Heart right ventricle (tissue), 16 donors: ENCODE measurements at regions not wholly inside any gene's neighbourhood (a gene's known extent, or its start where the extent isn't known, plus 50 kb on each side); places are given as distances from the start of the nearest gene placed in this dataset.
"Not testable (repeated sequence)": the region's sequence is repeated elsewhere in the genome, so short reads cannot be mapped to it uniquely, and the experiment has no call there.

Experiments
- ATAC-seq, 8 donors: fragments of 200-7000 bp; cut with Tn5 transposase; one replicate each; pipeline ENCODE4 v1.9.1; 2020; ENCODE audit warnings: mild to moderate bottlenecking in 8 of 8, moderate library complexity in 8 of 8, moderate number of reproducible peaks in 1 of 8
- DNase-seq, 2 donors: peaks; one replicate each; pipeline ENCODE4 v3.0.0-alpha.2; 2020
- H3K27ac ChIP-seq, 10 donors: fragments of 200-600 bp; sonication (generic) in 2 of 10; one replicate each; pipeline versions ENCODE4 v1.5.0 to v1.8.0; 2020 to 2022; ENCODE audit warnings: mild to moderate bottlenecking in 3 of 10
- H3K27me3 ChIP-seq, 7 donors: fragments of 200-600 bp; one replicate each; pipeline ENCODE4 v1.8.0; 2021 to 2022; ENCODE audit warnings: mild to moderate bottlenecking in 2 of 7
- H3K36me3 ChIP-seq, 9 donors: fragments of 200-600 bp; sonication (generic) in 1 of 9; one replicate each; pipeline versions ENCODE4 v1.5.0 to v1.8.0; 2020 to 2022; ENCODE audit warnings: mild to moderate bottlenecking in 2 of 9
- H3K4me1 ChIP-seq, 9 donors: fragments of 200-600 bp; sonication (generic) in 1 of 9; one replicate each; pipeline versions ENCODE4 v1.5.0 to v1.8.0; 2020 to 2022; ENCODE audit warnings: mild to moderate bottlenecking in 4 of 9
- H3K4me3 ChIP-seq, 10 donors: fragments of 200-600 bp; sonication (generic) in 2 of 10; one replicate each; pipeline versions ENCODE4 v1.5.0 to v1.8.0; 2020 to 2022; ENCODE audit warnings: mild to moderate bottlenecking in 7 of 10, moderate library complexity in 2 of 10
- H3K9me3 ChIP-seq, 11 donors: fragments of 200-600 bp in 10 of 11; sonication (generic) in 2 of 11; one replicate each; pipeline versions ENCODE4 v1.5.0 to v1.8.0; 2013 to 2022; ENCODE audit warnings: mild to moderate bottlenecking in 2 of 11, control low read depth in 1 of 11, moderate library complexity in 1 of 11
- WGBS, 2 donors: extraction: QIAGEN DNeasy Blood & Tissue Kit; methylation state at CpG; one replicate each; pipeline ENCODE4 v1.1.7; 2013; ENCODE audit warnings: inconsistent platforms in 1 of 2; 5-methylcytosine and 5-hydroxymethylcytosine counted together
- intact Hi-C, 10 donors: fragments of 100-400 bp; cut with DNase I; formaldehyde crosslinking; loops; one replicate each; pipeline versions ENCODE4 v1.11.1 to v1.14.2; 2022
- TF ChIP-seq, protein P1 (sequence below), 9 donors: fragments of 200-600 bp; sonication (generic) in 2 of 9; IDR thresholded peaks; one replicate each; pipeline versions ENCODE4 v1.5.0 to v1.8.0; 2021 to 2022; ENCODE audit warnings: antibody characterized with exemption in 9 of 9, mild to moderate bottlenecking in 5 of 9, moderate library complexity in 1 of 9
- donor health status: Arrhythmogenic right ventricular cardiomyopathy.
- donor health status: ischemic (EF 13 %, LVEDD 7.1; RV severe dilation, severe dysfunction).
- donor health status: healthy with polysubstance abuse.
- donor health status: DM: no; HTN: yes; CAD: no.
- donor health status: DM: no; HTN: no; CAD: no.
- donor health status: ischemic (EF 25% LVEDD 6.9; RV normal size, moderate dysfunction).
- donor health status: ischemic (EF 25% LVEDD 5.7; RV mildly dilated, moderate dysfunction).
- donor health status: healthy.
- donor health status: DM: yes; HTN: yes; CAD: no.
- donor health status: Ischemic cardiomyopathy.
- donor health status: ischemic (EF 35%, LVEDD 5.7; RV mildly dilated, moderate dysfunction).
- donor health status: nonischemic (EF 11% LVEDD 7.7; RV severe dilation, severe dysfunction).
- donor health status: DM: yes; HTN: yes; CAD: no.
- donor health status: PGD.
- donor health status: ischemic (EF 29% LVEDD 5.4; RV normal size, mild dysfunction).
- donor health status: nonischemic (EF 23%, LVEDD 6.1; RV moderate dilation, normal function).

DNA sequence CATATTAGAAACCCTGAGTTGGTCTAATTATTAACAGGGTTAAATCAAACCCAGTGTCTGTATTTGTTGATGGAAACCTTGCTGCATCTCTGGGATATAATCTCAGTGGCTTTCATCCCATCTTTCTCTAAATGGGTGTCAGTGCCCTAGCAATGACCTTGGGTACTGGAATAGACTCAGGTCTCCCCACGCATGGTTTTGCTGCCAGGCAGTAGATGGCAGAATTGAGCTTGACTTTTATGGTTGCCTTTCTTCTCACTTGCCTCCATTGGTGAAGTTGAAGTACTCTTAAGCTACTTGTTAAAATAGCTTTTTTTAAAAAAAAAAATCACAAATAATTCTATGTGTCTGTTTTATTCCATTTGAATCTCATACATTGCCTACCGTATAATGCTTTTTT lies 81.8 kb upstream of the HMCN1 start:
- Histone ChIP-seq H3K4me1 (peaks cover 0 to 15% (median 2%) of the 10 kb centered on the region in 9 donors), H3K36me3 (no peaks in the 10 kb centered on the region), H3K27ac (peak overlapping the region in 2 of 10 donors; percentile 11 to 83), H3K9me3 (peaks cover 0 to 19% (median 3%) of the 10 kb centered on the region in 11 donors), H3K27me3 (no peaks in the 10 kb centered on the region), H3K4me3 (no peak overlapping the region)
- DNase-seq (no peak), ATAC-seq (no peak)
- WGBS, 2 donors: 85 to 90% methylated on average over 2 of the region's 2 CpGs
- TF ChIP-seq, protein P1, sequence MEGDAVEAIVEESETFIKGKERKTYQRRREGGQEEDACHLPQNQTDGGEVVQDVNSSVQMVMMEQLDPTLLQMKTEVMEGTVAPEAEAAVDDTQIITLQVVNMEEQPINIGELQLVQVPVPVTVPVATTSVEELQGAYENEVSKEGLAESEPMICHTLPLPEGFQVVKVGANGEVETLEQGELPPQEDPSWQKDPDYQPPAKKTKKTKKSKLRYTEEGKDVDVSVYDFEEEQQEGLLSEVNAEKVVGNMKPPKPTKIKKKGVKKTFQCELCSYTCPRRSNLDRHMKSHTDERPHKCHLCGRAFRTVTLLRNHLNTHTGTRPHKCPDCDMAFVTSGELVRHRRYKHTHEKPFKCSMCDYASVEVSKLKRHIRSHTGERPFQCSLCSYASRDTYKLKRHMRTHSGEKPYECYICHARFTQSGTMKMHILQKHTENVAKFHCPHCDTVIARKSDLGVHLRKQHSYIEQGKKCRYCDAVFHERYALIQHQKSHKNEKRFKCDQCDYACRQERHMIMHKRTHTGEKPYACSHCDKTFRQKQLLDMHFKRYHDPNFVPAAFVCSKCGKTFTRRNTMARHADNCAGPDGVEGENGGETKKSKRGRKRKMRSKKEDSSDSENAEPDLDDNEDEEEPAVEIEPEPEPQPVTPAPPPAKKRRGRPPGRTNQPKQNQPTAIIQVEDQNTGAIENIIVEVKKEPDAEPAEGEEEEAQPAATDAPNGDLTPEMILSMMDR (IDR thresholded peaks at IDR 0.05): peak in 3 of 9 donors; percentile 22 to 27 (median 23)
- intact Hi-C loops: loop anchor here in 4 of 10 donors (5.0 to 10.0 kb wide), 2 partner anchors 55 to 168 kb away; no protein-coding TSS in a partner anchor

DNA sequence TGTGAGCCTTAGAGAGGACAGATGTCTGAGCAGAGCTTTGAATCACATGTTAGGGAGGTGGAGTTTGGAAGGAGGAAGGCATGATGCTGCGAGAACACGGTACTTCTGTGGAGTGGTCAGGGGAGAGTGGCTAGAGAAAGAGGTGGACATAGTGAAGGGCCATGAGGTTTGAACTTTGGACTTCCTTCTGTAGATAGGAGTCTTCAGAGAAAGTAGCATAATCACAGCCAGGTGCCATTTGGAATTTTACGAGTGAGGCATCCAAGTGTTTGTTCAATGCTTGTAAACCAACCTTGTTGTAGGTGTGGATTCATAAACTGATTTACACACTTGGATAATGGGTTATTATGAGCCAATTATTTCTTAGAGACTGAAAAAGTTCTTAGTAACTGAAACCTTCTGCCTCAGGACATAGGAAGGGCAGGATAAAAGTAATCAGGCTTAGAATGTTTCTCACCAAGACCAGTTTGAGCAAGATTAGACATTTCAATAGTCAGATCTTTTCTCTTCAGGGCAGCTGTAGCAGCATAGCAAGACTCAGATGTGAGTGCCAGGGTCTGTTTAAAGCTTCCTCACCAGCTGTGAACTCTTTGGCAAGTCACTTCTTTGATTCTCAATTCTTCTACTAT lies 83.5 kb upstream of the HMCN1 start:
- intact Hi-C loops: loop anchor here in 4 of 10 donors (5.0 to 10.0 kb wide), 2 partner anchors 53 to 166 kb away; no protein-coding TSS in a partner anchor
- Histone ChIP-seq H3K27ac (no peak overlapping the region), H3K9me3 (peaks cover 0 to 19% (median 3%) of the 10 kb centered on the region in 11 donors), H3K36me3 (no peaks in the 10 kb centered on the region), H3K4me3 (no peak overlapping the region), H3K27me3 (no peaks in the 10 kb centered on the region), H3K4me1 (peaks cover 2 to 30% (median 15%) of the 10 kb centered on the region in 9 donors)
- ATAC-seq (no peak), DNase-seq (no peak)
- 88 to 92% methylated on average over 3 of the region's 3 CpGs for WGBS, 2 donors
- TF ChIP-seq, protein P1 (IDR thresholded peaks at IDR 0.05): no peak

DNA sequence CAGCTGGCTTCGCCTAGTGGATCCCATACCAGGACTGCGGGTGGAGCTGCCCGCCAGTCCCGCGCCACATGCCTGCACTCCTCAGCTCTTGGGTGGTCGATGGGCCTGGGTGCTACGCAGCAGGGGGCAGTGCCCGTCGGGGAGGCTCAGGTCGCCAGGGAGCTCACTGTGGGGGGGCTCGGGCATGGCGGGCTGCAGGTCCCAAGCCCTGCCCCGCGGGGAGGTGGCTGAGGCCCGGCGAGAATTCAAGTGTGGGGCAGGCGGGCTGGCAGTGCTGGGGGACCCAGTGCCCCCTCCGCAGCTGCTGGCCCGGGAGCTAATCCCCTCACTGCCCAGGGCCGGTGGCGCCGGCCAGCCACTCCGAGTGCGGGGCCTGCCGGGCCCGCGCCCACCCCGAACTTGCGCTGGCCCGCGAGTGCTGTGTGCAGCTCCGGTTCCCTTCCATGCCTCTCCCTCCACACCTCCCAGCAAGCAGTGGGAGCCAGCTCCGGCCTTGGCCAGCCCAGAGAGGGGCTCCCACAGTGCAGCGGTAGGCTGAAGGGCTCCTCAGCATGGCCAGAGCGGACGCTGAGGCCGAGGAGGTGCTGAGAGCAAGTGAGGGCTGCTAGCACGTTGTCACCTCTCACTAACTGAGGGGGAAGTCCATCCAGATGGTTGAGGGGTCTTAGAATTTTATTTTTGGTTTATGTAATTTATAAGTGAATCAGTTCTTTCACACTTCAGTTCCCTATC lies 85.2 kb upstream of the HMCN1 start:
- TF ChIP-seq, protein P1 (IDR thresholded peaks at IDR 0.05): no peak
- Histone ChIP-seq H3K27ac (no peak overlapping the region), H3K27me3 (no peaks in the 10 kb centered on the region), H3K4me3 (no peak overlapping the region), H3K4me1 (peaks cover 8 to 33% (median 19%) of the 10 kb centered on the region in 9 donors), H3K36me3 (no peaks in the 10 kb centered on the region), H3K9me3 (peaks cover 0 to 29% (median 12%) of the 10 kb centered on the region in 11 donors)
- no peak for DNase-seq
- 96 to 98% methylated on average over 33 to 38 of the region's 38 CpGs for WGBS, 2 donors
- intact Hi-C loops: no loop called here
- ATAC-seq: peak in 1 of 8 donors; percentile 55

DNA sequence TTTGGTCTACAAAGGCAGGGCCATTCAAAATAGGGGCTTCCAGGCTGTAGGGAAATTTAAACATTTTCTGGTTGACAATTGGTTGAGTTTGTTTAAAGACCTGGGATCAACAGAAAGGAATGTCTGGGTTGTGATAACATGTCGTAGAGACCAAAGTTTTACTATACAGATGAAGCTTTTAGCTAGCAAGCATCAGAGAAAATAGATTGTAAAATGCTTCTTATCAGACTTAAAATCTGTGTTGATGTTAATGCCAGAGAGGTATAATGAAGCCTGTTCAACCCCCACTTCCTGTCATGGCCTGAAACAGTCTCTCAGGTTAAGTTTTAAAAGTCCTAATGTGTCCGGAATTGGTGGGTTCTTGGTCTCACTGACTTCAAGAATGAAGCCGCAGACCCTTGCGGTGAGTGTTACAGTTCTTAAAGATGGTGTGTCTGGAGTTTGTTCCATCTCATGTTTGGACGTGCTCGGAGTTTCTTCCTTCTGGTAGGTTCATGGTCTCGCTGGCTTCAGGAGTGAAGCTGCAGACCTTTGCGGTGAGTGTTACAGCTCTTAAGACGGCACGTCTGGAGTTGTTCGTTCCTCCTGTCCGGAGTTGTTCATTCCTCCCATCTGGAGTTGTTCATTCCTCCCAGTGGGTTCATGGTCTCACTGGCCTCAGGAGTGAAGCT lies 86.5 kb upstream of the HMCN1 start:
- peak overlapping the region in 2 of 10 donors; percentile 7 to 71 for H3K27ac ChIP-seq
- H3K4me3 ChIP-seq, ATAC-seq, H3K36me3 ChIP-seq, DNase-seq, H3K27me3 ChIP-seq, intact Hi-C loops: not testable (repeated sequence)
- WGBS, 2 donors: 91 to 93% methylated on average over 12 of the region's 12 CpGs
- peaks cover 8 to 33% (median 19%) of the 10 kb centered on the region in 9 donors for H3K4me1 ChIP-seq
- peaks cover 0 to 30% (median 12%) of the 10 kb centered on the region in 11 donors for H3K9me3 ChIP-seq
